ENCODE measurements at regions not wholly inside any gene's neighbourhood (a gene's known extent, or its start where the extent isn't known, plus 50 kb on each side); places are given as distances from the start of the nearest gene placed in this dataset.
"Not testable (repeated sequence)": the region's sequence is repeated elsewhere in the genome, so short reads cannot be mapped to it uniquely, and the experiment has no call there.

GRCh38 chr2:125711075-125711474, 944.9 kb upstream of the GYPC start:
- no peak for DNase-seq (ENCODE audit: low read depth)

GRCh38 chr2:125713533-125713932, 942.4 kb upstream of the GYPC start:
- no peak for DNase-seq (ENCODE audit: low read depth)

GRCh38 chr2:125721072-125721721, 934.8 kb upstream of the GYPC start:
- DNase-seq (ENCODE audit: low read depth): no peak

GRCh38 chr2:125730921-125731320, 925.0 kb upstream of the GYPC start:
- DNase-seq (ENCODE audit: low read depth): no peak

- DNase-seq (ENCODE audit: low read depth): no peak
Measured at GRCh38 chr2:125736306-125736705, 919.7 kb upstream of the GYPC start.

- no peak for DNase-seq (ENCODE audit: low read depth)
Measured at GRCh38 chr2:125745514-125745913, 910.4 kb upstream of the GYPC start.

GRCh38 chr2:125746321-125747164, 909.4 kb upstream of the GYPC start:
- no peak for DNase-seq (ENCODE audit: low read depth)

GRCh38 chr2:125747165-125747425, 908.9 kb upstream of the GYPC start:
- DNase-seq (ENCODE audit: low read depth): no peak

- no peak for DNase-seq (ENCODE audit: low read depth)
Measured at GRCh38 chr2:125756431-125756830, 899.5 kb upstream of the GYPC start.

- DNase-seq (ENCODE audit: low read depth): no peak
Measured at GRCh38 chr2:125796784-125797183, 859.2 kb upstream of the GYPC start.

- no peak for DNase-seq (ENCODE audit: low read depth)
Measured at GRCh38 chr2:125797192-125797591, 858.8 kb upstream of the GYPC start.

GRCh38 chr2:125822746-125823145, 833.2 kb upstream of the GYPC start:
- no peak for DNase-seq (ENCODE audit: low read depth)

- not testable (repeated sequence) for DNase-seq (ENCODE audit: low read depth)
Measured at GRCh38 chr2:125825781-125826180, 830.2 kb upstream of the GYPC start.

GRCh38 chr2:125837128-125837527, 818.8 kb upstream of the GYPC start:
- no peak for DNase-seq (ENCODE audit: low read depth)

GRCh38 chr2:125837611-125838010, 818.3 kb upstream of the GYPC start:
- DNase-seq (ENCODE audit: low read depth): no peak

- DNase-seq (ENCODE audit: low read depth): no peak
Measured at GRCh38 chr2:125839945-125840344, 816.0 kb upstream of the GYPC start.

GRCh38 chr2:125842041-125842440, 813.9 kb upstream of the GYPC start:
- no peak for DNase-seq (ENCODE audit: low read depth)

GRCh38 chr2:125850541-125850940, 805.4 kb upstream of the GYPC start:
- DNase-seq (ENCODE audit: low read depth): no peak

- no peak for DNase-seq (ENCODE audit: low read depth)
Measured at GRCh38 chr2:125852364-125852763, 803.6 kb upstream of the GYPC start.

- no peak for DNase-seq (ENCODE audit: low read depth)
Measured at GRCh38 chr2:125853626-125854025, 802.3 kb upstream of the GYPC start.

- no peak for DNase-seq (ENCODE audit: low read depth)
Measured at GRCh38 chr2:125855204-125855603, 800.8 kb upstream of the GYPC start.

- DNase-seq (ENCODE audit: low read depth): no peak
Measured at GRCh38 chr2:125857971-125858794, 797.8 kb upstream of the GYPC start.

- no peak for DNase-seq (ENCODE audit: low read depth)
Measured at GRCh38 chr2:125861461-125861860, 794.5 kb upstream of the GYPC start.
